NCI-H446 treated with DMSO at 0.1 percent for 48 hours (cell line): ENCODE measurements at regions not wholly inside any gene's neighbourhood (a gene's known extent, or its start where the extent isn't known, plus 50 kb on each side); places are given as distances from the start of the nearest gene placed in this dataset.
"Not testable (repeated sequence)": the region's sequence is repeated elsewhere in the genome, so short reads cannot be mapped to it uniquely, and the experiment has no call there.

Source experiments
- DNase-seq: peaks from one replicate; lab custom pipeline; 2025; lab: John Stamatoyannopoulos, UW

DNA sequence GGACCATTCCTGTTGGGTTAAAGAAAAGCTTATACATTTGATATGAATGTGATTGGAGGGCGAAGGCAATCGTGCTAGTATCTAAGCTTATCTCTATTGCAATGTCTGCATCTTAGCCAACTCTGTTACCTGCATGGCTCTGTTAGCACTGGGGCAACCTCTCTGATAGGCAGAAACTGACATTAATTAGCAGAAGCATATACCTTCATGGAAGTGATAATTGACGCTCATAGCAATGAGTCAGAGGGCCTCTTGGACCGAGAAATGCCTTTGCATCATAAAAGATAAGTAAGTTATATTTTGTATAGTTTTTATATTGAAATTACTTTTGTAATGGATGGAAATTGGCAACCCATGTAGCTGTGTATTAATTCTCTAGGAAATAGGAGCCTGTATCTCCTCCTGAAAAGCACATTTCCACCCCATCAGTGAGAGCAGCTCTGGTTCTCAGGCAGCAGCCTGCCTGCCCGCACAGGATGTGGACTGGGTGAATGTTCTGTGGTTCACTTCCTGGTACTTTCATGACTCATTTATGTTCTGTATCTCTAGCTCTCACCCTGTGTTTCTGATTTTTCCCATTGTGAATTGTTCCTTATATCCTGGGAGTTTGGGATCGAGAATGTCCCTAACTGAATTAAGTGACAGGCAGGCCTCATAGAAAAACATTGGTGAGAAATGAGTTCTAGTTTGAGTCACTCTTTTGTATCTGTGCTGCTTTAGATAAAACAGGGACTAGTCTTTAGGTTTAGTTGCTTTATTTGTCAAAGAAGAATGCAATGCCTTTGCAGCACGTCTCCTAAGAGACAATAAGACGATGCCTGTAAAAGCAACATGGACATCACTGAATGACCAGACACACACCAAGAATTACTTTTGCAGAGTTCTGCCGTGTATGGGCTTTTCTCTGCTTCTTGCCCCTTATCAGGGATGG lies 344.9 kb downstream of the DCDC2C start:
- DNase-seq, result no peak

- no peak for DNase-seq
Observed at GRCh38 chr2:4049463-4049862, 346.1 kb downstream of the DCDC2C start.

- no peak for DNase-seq
Observed at GRCh38 chr2:4053769-4054493, 350.6 kb downstream of the DCDC2C start.

- no peak for DNase-seq
Observed at GRCh38 chr2:4066217-4066616, 362.8 kb downstream of the DCDC2C start.

GRCh38 chr2:4073026-4073569 lies 369.7 kb downstream of the DCDC2C start:
- no peak for DNase-seq

DNA sequence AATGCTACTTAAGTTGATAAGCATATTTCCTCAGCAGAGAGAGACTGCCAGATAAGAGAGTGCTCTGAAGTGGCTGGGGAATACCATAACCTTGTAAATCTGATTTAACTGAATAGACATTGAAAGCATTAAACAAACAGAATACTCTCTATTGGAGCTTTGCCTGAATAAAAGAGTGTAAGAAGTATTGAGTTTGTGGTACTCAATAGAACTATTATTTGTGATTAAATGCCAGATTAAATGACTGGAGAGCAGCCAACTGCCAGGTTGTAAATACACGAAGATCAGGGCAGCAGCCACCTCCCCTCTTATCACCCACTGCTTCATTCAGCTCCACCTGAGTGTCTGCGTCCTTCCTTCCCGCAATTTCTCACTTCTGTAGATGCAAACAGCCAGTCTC lies 373.6 kb downstream of the DCDC2C start:
- DNase-seq, result no peak

GRCh38 chr2:4085186-4085585 lies 381.8 kb downstream of the DCDC2C start:
- DNase-seq, result no peak

DNA sequence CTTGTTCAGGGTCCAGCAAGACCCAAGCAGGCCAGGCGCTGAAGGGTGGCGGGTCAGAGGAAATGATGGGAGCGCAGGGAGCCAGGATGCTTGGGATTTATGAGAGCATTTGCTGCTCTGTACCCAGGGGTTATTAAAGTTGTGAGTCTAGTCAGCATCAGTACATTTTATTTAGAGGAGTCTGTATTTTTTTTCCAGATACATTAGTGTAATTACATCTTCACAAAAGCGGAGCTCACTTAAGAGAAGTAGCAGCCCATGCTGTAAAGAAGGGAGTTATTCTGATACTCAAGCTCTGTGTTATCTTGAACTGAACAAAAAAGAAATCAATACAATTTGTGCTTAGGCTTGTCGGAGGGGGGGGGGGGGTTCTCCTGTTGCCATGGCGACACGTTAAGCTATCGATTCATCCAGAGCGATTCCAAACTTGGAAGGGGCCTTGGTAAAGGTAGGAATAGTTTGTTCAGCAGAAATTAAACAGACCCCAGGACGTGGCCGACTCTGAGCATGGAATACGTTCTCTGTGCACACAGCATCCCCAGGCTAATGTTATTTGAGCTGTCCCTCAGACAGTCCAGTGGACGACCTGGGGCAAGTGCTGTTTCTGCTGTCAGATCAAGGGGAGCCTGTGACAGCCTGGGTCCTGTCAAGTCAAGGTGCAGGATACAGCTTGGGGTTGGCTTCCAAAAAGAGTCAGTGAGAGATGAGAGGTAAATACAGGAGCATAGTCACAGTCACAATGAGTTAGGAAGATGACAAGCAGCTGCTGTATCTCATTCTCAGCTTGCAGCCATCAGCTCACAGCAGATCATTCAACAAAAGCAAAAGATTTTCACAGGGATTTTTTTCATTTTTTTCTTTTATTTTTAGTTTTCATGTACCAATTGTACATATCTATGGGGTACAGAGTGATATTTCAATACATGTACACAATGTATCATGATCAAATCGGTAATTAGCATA lies 387.6 kb downstream of the DCDC2C start:
- DNase-seq, result no peak

- DNase-seq, result no peak
Observed at GRCh38 chr2:4091869-4092268, 388.5 kb downstream of the DCDC2C start.

GRCh38 chr2:4094743-4095142 lies 391.4 kb downstream of the DCDC2C start:
- no peak for DNase-seq

- no peak for DNase-seq
Observed at GRCh38 chr2:4096978-4097766, 393.8 kb downstream of the DCDC2C start.

- no peak for DNase-seq
Observed at GRCh38 chr2:4098137-4098536, 394.8 kb downstream of the DCDC2C start.

- DNase-seq, result no peak
Observed at GRCh38 chr2:4101936-4102335, 398.6 kb downstream of the DCDC2C start.

DNA sequence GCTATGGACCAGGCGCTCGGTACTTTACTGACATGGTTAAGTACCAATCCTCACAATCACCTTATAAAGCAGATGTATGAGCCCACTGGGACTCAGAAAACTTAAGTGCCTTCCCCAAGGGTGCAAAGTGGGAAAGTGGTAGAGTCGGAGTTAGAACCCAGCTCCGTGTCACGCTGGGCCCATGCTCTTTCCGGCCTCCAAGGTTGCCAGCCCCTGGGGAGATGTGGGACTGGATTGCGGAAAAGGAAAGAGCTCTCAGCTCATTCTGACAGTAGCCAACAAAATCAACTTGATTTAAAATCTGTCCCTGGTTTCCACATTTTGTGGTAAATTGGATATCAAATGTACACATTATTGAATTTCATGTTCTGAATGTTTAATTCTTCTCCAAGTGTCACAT lies 403.8 kb downstream of the DCDC2C start:
- DNase-seq, result no peak

DNA sequence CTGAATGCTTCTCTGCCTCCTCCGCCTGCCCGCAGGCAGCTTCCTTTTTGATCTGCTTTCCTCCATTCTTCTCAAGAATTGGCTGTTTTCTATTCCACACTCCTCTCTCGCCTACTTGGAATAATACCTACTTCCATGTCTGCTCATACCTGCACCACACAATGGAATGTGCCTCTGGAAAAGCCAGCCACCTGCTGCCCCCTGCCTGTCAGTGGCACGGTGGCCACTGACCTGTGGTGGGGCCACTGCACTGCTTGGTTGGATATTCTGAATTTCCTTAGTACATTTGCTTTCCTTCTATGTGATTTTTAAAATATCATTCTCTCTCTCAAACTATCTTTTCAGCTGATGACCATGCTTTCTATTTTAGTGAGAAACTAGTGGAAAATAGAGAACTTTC lies 406.9 kb downstream of the DCDC2C start:
- DNase-seq, result no peak

- not testable (repeated sequence) for DNase-seq
Observed at GRCh38 chr2:4115435-4115834, 412.1 kb downstream of the DCDC2C start.

- DNase-seq, result no peak
Observed at GRCh38 chr2:4122726-4123125, 419.4 kb downstream of the DCDC2C start.

DNA sequence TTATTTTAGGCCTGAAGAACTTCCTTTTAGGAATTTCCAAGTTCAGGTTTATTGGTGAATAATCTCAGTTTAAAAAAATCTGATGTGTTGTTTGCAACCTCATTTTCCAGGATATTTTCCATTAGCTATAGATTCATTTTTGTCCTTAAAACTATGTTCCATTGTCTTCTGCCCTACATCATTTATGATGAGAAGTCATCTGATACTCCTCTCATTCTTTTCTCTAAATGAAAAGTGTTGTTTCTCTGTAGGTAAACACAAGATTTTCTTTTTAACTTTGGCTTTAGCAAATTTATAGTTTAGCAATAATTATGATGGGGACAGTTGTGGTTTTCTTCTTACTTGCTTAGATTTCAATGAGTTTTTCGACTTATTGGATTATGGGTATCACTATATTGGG lies 427.3 kb downstream of the DCDC2C start:
- DNase-seq, result no peak

GRCh38 chr2:4134551-4135550 lies 431.5 kb downstream of the DCDC2C start:
- no peak for DNase-seq

GRCh38 chr2:4135765-4136164 lies 432.4 kb downstream of the DCDC2C start:
- no peak for DNase-seq
